GM12878 (cell line): ENCODE measurements at regions not wholly inside any gene's neighbourhood (a gene's known extent, or its start where the extent isn't known, plus 50 kb on each side); places are given as distances from the start of the nearest gene placed in this dataset.
A peak's percentile ranks its signal among the peaks of the same experiment; 100 is the strongest.

Source experiments
- ATAC-seq: fragments of 200-7000 bp; cut with Tn5 transposase; 3 replicates; pipeline ENCODE4 v1.9.1; 2020; ENCODE audit warnings: mild to moderate bottlenecking, moderate library complexity
- BruUV-seq: library from RNA; stranded (reverse); fragments of 400-500 nt; replicated peaks from 2 replicates; lab custom pipeline; 2021; lab: Mats Ljungman, UMichigan
- CTCF ChIA-PET: fragments of 300-600 bp; sonication (Branson Sonifier 250); formaldehyde crosslinking; extraction: SDS; loops from one replicate; lab custom pipeline; 2021; ENCODE audit warnings: inconsistent platforms; lab: Yijun Ruan, JAX
- POLR2A ChIA-PET: fragments of 350-600 bp; formaldehyde crosslinking; extraction: SDS; loops from one replicate; lab custom pipeline; 2021; ENCODE audit warnings: inconsistent platforms; lab: Charles Lee
- RAD21 ChIA-PET: fragments of 300-600 bp; sonication (Branson Sonifier 250); formaldehyde crosslinking; loops from one replicate; lab custom pipeline; 2023; ENCODE audit warnings: antibody characterized with exemption; ENCODE audit not compliant: unreplicated experiment; lab: Charles Lee
- SMC1A ChIA-PET: fragments of 300-600 bp; sonication (Branson Sonifier 250); formaldehyde crosslinking; loops from one replicate; lab custom pipeline; 2023; ENCODE audit not compliant: unreplicated experiment, uncharacterized antibody; lab: Charles Lee
- DNase-seq: peaks from one replicate; pipeline ENCODE4 v3.0.0-alpha.2; 2011; ENCODE audit warnings: low read depth, low spot score
- FAIRE-seq: peaks from 3 replicates; lab custom pipeline; 2011; peaks lifted over from hg19 to GRCh38; lab: Jason Lieb, UNC
- H2AFZ ChIP-seq: 2 replicates; pipeline ENCODE4 v1.6.0; 2011; ENCODE audit warnings: low read depth, low read length, control low read depth; ENCODE audit not compliant: control insufficient read depth
- H3K27ac ChIP-seq: 2 replicates; pipeline ENCODE4 v1.5.1; 2011; ENCODE audit warnings: control low read depth; ENCODE audit not compliant: control insufficient read depth, insufficient read depth
- H3K27me3 ChIP-seq, 2 experiments: replicated peaks in 1 of 2; 2 replicates each; pipeline versions ENCODE4 v1.6.0 to v1.6.1; 2011; ENCODE audit warnings: low read length in 1 of 2; ENCODE audit not compliant: control insufficient read depth in 2 of 2, insufficient read depth in 2 of 2
- H3K36me3 ChIP-seq, 2 experiments: 2 replicates each; pipeline ENCODE4 v1.5.1; 2011; ENCODE audit warnings: low read length in 1 of 2; ENCODE audit not compliant: control insufficient read depth in 2 of 2, insufficient read depth in 2 of 2
- H3K4me1 ChIP-seq: 2 replicates; pipeline ENCODE4 v1.6.1; 2011; ENCODE audit warnings: mild to moderate bottlenecking, low read length, moderate library complexity, mixed read lengths; ENCODE audit not compliant: control insufficient read depth, insufficient read depth
- H3K4me2 ChIP-seq: 2 replicates; pipeline ENCODE4 v1.6.0; 2011; ENCODE audit warnings: control low read depth; ENCODE audit not compliant: control insufficient read depth, insufficient read depth
- H3K4me3 ChIP-seq: fragments of 200-600 bp; sonication (generic); 2 replicates; pipeline ENCODE4 v1.5.1; 2016
- H3K79me2 ChIP-seq: 2 replicates; pipeline ENCODE4 v1.6.0; 2011; ENCODE audit warnings: low read length; ENCODE audit not compliant: control insufficient read depth, insufficient read depth
- H3K9ac ChIP-seq: 2 replicates; pipeline ENCODE4 v1.8.0; 2011; ENCODE audit warnings: low read length, control low read depth, mixed read lengths; ENCODE audit not compliant: control insufficient read depth, insufficient read depth
- H3K9me3 ChIP-seq: replicated peaks from 3 replicates; pipeline ENCODE4 v1.5.1; 2011; ENCODE audit warnings: mild to moderate bottlenecking, low read length; ENCODE audit not compliant: control insufficient read depth, insufficient read depth
- H4K20me1 ChIP-seq: 2 replicates; pipeline ENCODE4 v1.6.0; 2011; ENCODE audit not compliant: control insufficient read depth, insufficient read depth
- EED ChIP-seq: sonication (generic); IDR thresholded peaks from 2 replicates; pipeline ENCODE4 v1.6.1; 2016; ENCODE audit warnings: antibody characterized with exemption, low read depth
- HCFC1 ChIP-seq: fragments of 150-350 bp; IDR thresholded peaks from 2 replicates; pipeline ENCODE4 v1.6.1; 2014; ENCODE audit warnings: low read length
- JUNB ChIP-seq: IDR thresholded peaks from 2 replicates; pipeline ENCODE4 v1.6.1; 2016; ENCODE audit warnings: antibody characterized with exemption, mild to moderate bottlenecking
- JUND ChIP-seq: IDR thresholded peaks from 2 replicates; pipeline ENCODE4 v1.6.1; 2012; ENCODE audit warnings: low read depth, mild to moderate bottlenecking, low read length, improper control_type of control experiment, moderate library complexity
- POU2F2 ChIP-seq: IDR thresholded peaks from 3 replicates; pipeline ENCODE4 v1.6.1; 2011; ENCODE audit warnings: low read depth, mild to moderate bottlenecking, low read length, borderline replicate concordance
- RB1 ChIP-seq: fragments of 450-650 bp; formaldehyde crosslinking; IDR thresholded peaks from 2 replicates; pipeline ENCODE4 v1.6.1; 2017; ENCODE audit warnings: mild to moderate bottlenecking, borderline replicate concordance
- SRF ChIP-seq, 2 experiments: IDR thresholded peaks; 2 replicates each; pipeline ENCODE4 v1.6.1; 2011; ENCODE audit warnings: low read depth in 2 of 2, low read length in 2 of 2, mild to moderate bottlenecking in 1 of 2, moderate library complexity in 1 of 2
- TAF1 ChIP-seq: IDR thresholded peaks from 2 replicates; pipeline ENCODE4 v1.6.1; 2011; ENCODE audit warnings: mild to moderate bottlenecking, low read depth, low read length, borderline replicate concordance
- WGBS: methylation state at CpG from one replicate; pipeline ENCODE4 v1.1.6; 2016; ENCODE audit warnings: low lambda C conversion rate; ENCODE audit not compliant: insufficient replicate concordance, insufficient coverage; ENCODE audit errors: missing lambda C conversion rate; 5-methylcytosine and 5-hydroxymethylcytosine counted together
- in situ Hi-C: fragments of 300-500 bp; cut with MboI; formaldehyde crosslinking; loops from 9 replicates; pipeline ENCODE4 v1.14.3; 2018; ENCODE audit warnings: mixed read lengths
- intact Hi-C: fragments of 100-400 bp; cut with micrococcal nuclease; formaldehyde crosslinking; loops from one replicate; pipeline ENCODE4 v1.14.2; 2022; ENCODE audit not compliant: unreplicated experiment
- TF ChIP-seq, protein P1 (sequence below): fragments of 450-650 bp; IDR thresholded peaks from 2 replicates; pipeline ENCODE4 v1.6.1; 2018; ENCODE audit warnings: mild to moderate bottlenecking, low read depth, moderate library complexity; ENCODE audit not compliant: partially characterized antibody

- TF ChIP-seq JUND (no peak), RB1 (no peak)
Observed at GRCh38 chr14:39505812-39506211, 73.6 kb upstream of the FBXO33 start (continued).

- Histone ChIP-seq H2AFZ (no peak overlapping the region), H3K4me3 (no peak overlapping the region), H3K27me3 (no peaks in the 10 kb centered on the region), H3K4me1 (no peaks in the 10 kb centered on the region), H3K36me3 (no peaks in the 10 kb centered on the region), H3K79me2 (no peaks in the 10 kb centered on the region), H3K9ac (no peak overlapping the region), H4K20me1 (no peaks in the 10 kb centered on the region), H3K27ac (no peak overlapping the region), H3K4me2 (no peak overlapping the region), H3K9me3 (no peaks in the 10 kb centered on the region; the same call in 1 of the 3 replicates)
- RAD21 ChIA-PET: no interaction called here
- intact Hi-C loops (no loop called here), in situ Hi-C loops (no loop called here)
- WGBS: 0% methylated on average over 1 of the region's 1 CpG
- CTCF ChIA-PET: no interaction called here
- DNase-seq: no peak
- POLR2A ChIA-PET: interaction anchor here (0.6 kb wide), 1 partner anchor 438 kb away, joined by 4 read pairs; no protein-coding TSS in a partner anchor
- no TSS peak for BruUV-seq
- FAIRE-seq: peak; percentile 13
- no peak for ATAC-seq
- SMC1A ChIA-PET: no interaction called here
- TF ChIP-seq EED (no peak), SRF (IDR thresholded peaks at IDR 0.05; ENCODE audit: low read depth in 2 of 2, low read length in 2 of 2) (no peak), HCFC1 (no peak), JUNB (no peak), POU2F2 (no peak), TAF1 (no peak)
- TF ChIP-seq, protein P1, sequence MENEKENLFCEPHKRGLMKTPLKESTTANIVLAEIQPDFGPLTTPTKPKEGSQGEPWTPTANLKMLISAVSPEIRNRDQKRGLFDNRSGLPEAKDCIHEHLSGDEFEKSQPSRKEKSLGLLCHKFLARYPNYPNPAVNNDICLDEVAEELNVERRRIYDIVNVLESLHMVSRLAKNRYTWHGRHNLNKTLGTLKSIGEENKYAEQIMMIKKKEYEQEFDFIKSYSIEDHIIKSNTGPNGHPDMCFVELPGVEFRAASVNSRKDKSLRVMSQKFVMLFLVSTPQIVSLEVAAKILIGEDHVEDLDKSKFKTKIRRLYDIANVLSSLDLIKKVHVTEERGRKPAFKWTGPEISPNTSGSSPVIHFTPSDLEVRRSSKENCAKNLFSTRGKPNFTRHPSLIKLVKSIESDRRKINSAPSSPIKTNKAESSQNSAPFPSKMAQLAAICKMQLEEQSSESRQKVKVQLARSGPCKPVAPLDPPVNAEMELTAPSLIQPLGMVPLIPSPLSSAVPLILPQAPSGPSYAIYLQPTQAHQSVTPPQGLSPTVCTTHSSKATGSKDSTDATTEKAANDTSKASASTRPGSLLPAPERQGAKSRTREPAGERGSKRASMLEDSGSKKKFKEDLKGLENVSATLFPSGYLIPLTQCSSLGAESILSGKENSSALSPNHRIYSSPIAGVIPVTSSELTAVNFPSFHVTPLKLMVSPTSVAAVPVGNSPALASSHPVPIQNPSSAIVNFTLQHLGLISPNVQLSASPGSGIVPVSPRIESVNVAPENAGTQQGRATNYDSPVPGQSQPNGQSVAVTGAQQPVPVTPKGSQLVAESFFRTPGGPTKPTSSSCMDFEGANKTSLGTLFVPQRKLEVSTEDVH: no peak
Observed at GRCh38 chr14:39500253-39500652, 68.0 kb upstream of the FBXO33 start.
